Nephron (organoid): ENCODE measurements at regions not wholly inside any gene's neighbourhood (a gene's known extent, or its start where the extent isn't known, plus 50 kb on each side); places are given as distances from the start of the nearest gene placed in this dataset.

Experiments
- H3K27ac Mint-ChIP-seq, 3 experiments: 2 replicates each; pipeline ENCODE4 v1.8.0; 2020; ENCODE audit warnings: mixed read lengths in 3 of 3, mild to moderate bottlenecking in 2 of 3, moderate library complexity in 1 of 3
- H3K27me3 Mint-ChIP-seq: 2 replicates; pipeline ENCODE4 v1.8.0; 2021; ENCODE audit warnings: low read depth, mild to moderate bottlenecking, moderate library complexity, mixed read lengths
- H3K36me3 Mint-ChIP-seq: 2 replicates; pipeline ENCODE4 v1.8.0; 2020; ENCODE audit warnings: low read depth, mixed read lengths
- H3K4me1 Mint-ChIP-seq: 2 replicates; pipeline ENCODE4 v1.8.0; 2020; ENCODE audit warnings: mixed read lengths
- H3K4me3 Mint-ChIP-seq, 3 experiments: 2 replicates each; pipeline ENCODE4 v1.8.0; 2020; ENCODE audit warnings: mild to moderate bottlenecking in 3 of 3, mixed read lengths in 3 of 3, moderate library complexity in 2 of 3
- H3K9me3 Mint-ChIP-seq: 2 replicates; pipeline ENCODE4 v1.8.0; 2020; ENCODE audit warnings: mixed read lengths
- CTCF ChIP-seq, 3 experiments: fragments of 200-600 bp; sonication (generic); IDR thresholded peaks; one replicate each; pipeline ENCODE4 v1.5.0; 2021; ENCODE audit warnings: antibody characterized with exemption in 3 of 3; ENCODE audit not compliant: unreplicated experiment in 3 of 3

- Mint-ChIP-seq H3K27ac (no peak overlapping the region), H3K9me3 (no peaks in the 10 kb centered on the region), H3K4me1 (peaks cover 11% of the 10 kb centered on the region), H3K27me3 (peaks cover 3% of the 10 kb centered on the region), H3K36me3 (no peaks in the 10 kb centered on the region), H3K4me3 (no peak overlapping the region)
- TF ChIP-seq CTCF (IDR thresholded peaks at IDR 0.05; ENCODE audit: unreplicated experiment in 3 of 3) = no peak
Measured at GRCh38 chr18:39795350-39795749, 2159.7 kb upstream of the PIK3C3 start.

- peaks cover 6% of the 10 kb centered on the region for H3K4me1 Mint-ChIP-seq
- no peak overlapping the region for H3K4me3 Mint-ChIP-seq
- no peaks in the 10 kb centered on the region for H3K9me3 Mint-ChIP-seq
- H3K36me3 Mint-ChIP-seq = no peaks in the 10 kb centered on the region
- no peak overlapping the region for H3K27ac Mint-ChIP-seq
- TF ChIP-seq CTCF (IDR thresholded peaks at IDR 0.05; ENCODE audit: unreplicated experiment in 3 of 3) = no peak
- peaks cover 3% of the 10 kb centered on the region for H3K27me3 Mint-ChIP-seq
Measured at GRCh38 chr18:39793609-39794008, 2161.4 kb upstream of the PIK3C3 start.

GRCh38 chr18:39788383-39788782, 2166.7 kb upstream of the PIK3C3 start:
- Mint-ChIP-seq H3K9me3 (no peaks in the 10 kb centered on the region), H3K4me3 (no peak overlapping the region), H3K4me1 (peaks cover 31% of the 10 kb centered on the region), H3K27me3 (no peaks in the 10 kb centered on the region), H3K36me3 (no peaks in the 10 kb centered on the region), H3K27ac (no peak overlapping the region)
- TF ChIP-seq CTCF (IDR thresholded peaks at IDR 0.05; ENCODE audit: unreplicated experiment in 3 of 3) = no peak

GRCh38 chr18:39786477-39786876, 2168.6 kb upstream of the PIK3C3 start:
- H3K27ac Mint-ChIP-seq = peak overlapping the region in 2 of 3 experiments; percentile 13 to 71
- peak overlapping the region in 1 of 3 experiments; percentile 29 for H3K4me3 Mint-ChIP-seq
- no peak for TF ChIP-seq CTCF (IDR thresholded peaks at IDR 0.05; ENCODE audit: unreplicated experiment in 3 of 3)
- no peaks in the 10 kb centered on the region for H3K9me3 Mint-ChIP-seq
- peaks cover 48% of the 10 kb centered on the region for H3K4me1 Mint-ChIP-seq
- H3K27me3 Mint-ChIP-seq = no peaks in the 10 kb centered on the region
- H3K36me3 Mint-ChIP-seq = no peaks in the 10 kb centered on the region

GRCh38 chr18:39784541-39784940, 2170.5 kb upstream of the PIK3C3 start:
- Mint-ChIP-seq H3K4me1 (peaks cover 67% of the 10 kb centered on the region), H3K36me3 (no peaks in the 10 kb centered on the region), H3K9me3 (no peaks in the 10 kb centered on the region), H3K4me3 (peak overlapping the region in 1 of 3 experiments; percentile 4), H3K27me3 (no peaks in the 10 kb centered on the region), H3K27ac (peak overlapping the region in 1 of 3 experiments; percentile 24)
- no peak for TF ChIP-seq CTCF (IDR thresholded peaks at IDR 0.05; ENCODE audit: unreplicated experiment in 3 of 3)

GRCh38 chr18:39781565-39781964, 2173.5 kb upstream of the PIK3C3 start:
- no peaks in the 10 kb centered on the region for H3K27me3 Mint-ChIP-seq
- peaks cover 4% of the 10 kb centered on the region for H3K9me3 Mint-ChIP-seq
- H3K4me1 Mint-ChIP-seq = peaks cover 61% of the 10 kb centered on the region
- TF ChIP-seq CTCF (IDR thresholded peaks at IDR 0.05; ENCODE audit: unreplicated experiment in 3 of 3) = no peak
- H3K4me3 Mint-ChIP-seq = no peak overlapping the region
- H3K36me3 Mint-ChIP-seq = no peaks in the 10 kb centered on the region
- peak overlapping the region in 2 of 3 experiments; percentile 2 to 26 for H3K27ac Mint-ChIP-seq
